Ecto neural progenitor cell (in vitro differentiated cells): ENCODE measurements at regions not wholly inside any gene's neighbourhood (a gene's known extent, or its start where the extent isn't known, plus 50 kb on each side); places are given as distances from the start of the nearest gene placed in this dataset.
"Not testable (repeated sequence)": the region's sequence is repeated elsewhere in the genome, so short reads cannot be mapped to it uniquely, and the experiment has no call there.

Source experiments
- DNase-seq: peaks from one replicate; pipeline ENCODE4 v3.0.0-alpha.2; 2018; ENCODE audit warnings: low spot score

GRCh38 chr21:35469498-35469897 lies 420.4 kb upstream of the RUNX1 start:
- DNase-seq: no peak

GRCh38 chr21:35468991-35469390 lies 419.9 kb upstream of the RUNX1 start:
- no peak for DNase-seq

GRCh38 chr21:35467566-35467965 lies 418.5 kb upstream of the RUNX1 start:
- no peak for DNase-seq

GRCh38 chr21:35466681-35467080 lies 417.6 kb upstream of the RUNX1 start:
- not testable (repeated sequence) for DNase-seq

- no peak for DNase-seq
Observed at GRCh38 chr21:35465741-35466140, 416.6 kb upstream of the RUNX1 start.

GRCh38 chr21:35461700-35462099 lies 412.6 kb upstream of the RUNX1 start:
- DNase-seq: no peak

GRCh38 chr21:35460441-35460840 lies 411.3 kb upstream of the RUNX1 start:
- DNase-seq: no peak

- no peak for DNase-seq
Observed at GRCh38 chr21:35458405-35458804, 409.3 kb upstream of the RUNX1 start.

- DNase-seq: no peak
Observed at GRCh38 chr21:35457097-35457804, 408.1 kb upstream of the RUNX1 start.

GRCh38 chr21:35451276-35451675 lies 402.2 kb upstream of the RUNX1 start:
- DNase-seq: no peak

GRCh38 chr21:35450830-35451229 lies 401.7 kb upstream of the RUNX1 start:
- DNase-seq: no peak

GRCh38 chr21:35449846-35450245 lies 400.7 kb upstream of the RUNX1 start:
- no peak for DNase-seq

- DNase-seq: no peak
Observed at GRCh38 chr21:35448876-35449599, 399.9 kb upstream of the RUNX1 start.

GRCh38 chr21:35444391-35444790 lies 395.3 kb upstream of the RUNX1 start:
- no peak for DNase-seq

GRCh38 chr21:35441868-35442582 lies 392.9 kb upstream of the RUNX1 start:
- DNase-seq: no peak

- no peak for DNase-seq
Observed at GRCh38 chr21:35438643-35439404, 389.7 kb upstream of the RUNX1 start.

GRCh38 chr21:35437941-35438340 lies 388.8 kb upstream of the RUNX1 start:
- no peak for DNase-seq

- DNase-seq: no peak
Observed at GRCh38 chr21:35436899-35437298, 387.8 kb upstream of the RUNX1 start.

- not testable (repeated sequence) for DNase-seq
Observed at GRCh38 chr21:35432601-35433000, 383.5 kb upstream of the RUNX1 start.

GRCh38 chr21:35430260-35430659 lies 381.2 kb upstream of the RUNX1 start:
- no peak for DNase-seq

GRCh38 chr21:35428937-35429336 lies 379.8 kb upstream of the RUNX1 start:
- DNase-seq: no peak

GRCh38 chr21:35428489-35428888 lies 379.4 kb upstream of the RUNX1 start:
- DNase-seq: no peak
